Panc1 (cell line): ENCODE measurements at regions not wholly inside any gene's neighbourhood (a gene's known extent, or its start where the extent isn't known, plus 50 kb on each side); places are given as distances from the start of the nearest gene placed in this dataset.

Experiments
- ATAC-seq: fragments of 200-7000 bp; cut with Tn5 transposase; 2 replicates; pipeline ENCODE4 v1.9.1; 2020; ENCODE audit warnings: mild to moderate bottlenecking, moderate library complexity
- BruUV-seq: library from RNA; stranded (reverse); fragments of 400-500 nt; replicated peaks from 2 replicates; lab custom pipeline; 2021; lab: Mats Ljungman, UMichigan
- CTCF ChIA-PET: fragments of 300-600 bp; sonication (Branson Sonifier 250); formaldehyde crosslinking; loops from one replicate; lab custom pipeline; 2022; ENCODE audit warnings: antibody characterized with exemption; lab: Charles Lee
- POLR2A ChIA-PET: fragments of 300-600 bp; sonication (Branson Sonifier 250); formaldehyde crosslinking; loops from one replicate; lab custom pipeline; 2022; ENCODE audit warnings: antibody characterized with exemption; lab: Charles Lee
- DNase-seq: peaks from one replicate; pipeline ENCODE4 v3.0.0-alpha.2; 2010; ENCODE audit warnings: low read depth, low spot score
- H3K27ac ChIP-seq: 2 replicates; pipeline ENCODE4 v1.5.1; 2011; ENCODE audit warnings: mild to moderate bottlenecking, low read length, inconsistent platforms
- H3K27me3 ChIP-seq: fragments of 200-500 bp; sonication (Bioruptor generic); 2 replicates; pipeline ENCODE4 v1.6.0; 2014; ENCODE audit warnings: low read length, inconsistent platforms; ENCODE audit not compliant: control insufficient read depth, insufficient read depth
- H3K36me3 ChIP-seq: fragments of 200-500 bp; sonication (Bioruptor generic); 2 replicates; pipeline ENCODE4 v1.5.1; 2014; ENCODE audit warnings: inconsistent platforms, mild to moderate bottlenecking, low read length, moderate library complexity; ENCODE audit not compliant: control insufficient read depth, insufficient read depth
- H3K4me1 ChIP-seq: 2 replicates; pipeline ENCODE4 v1.5.1; 2011; ENCODE audit warnings: inconsistent platforms, mild to moderate bottlenecking, low read length, moderate library complexity; ENCODE audit not compliant: control insufficient read depth, insufficient read depth
- H3K4me3 ChIP-seq, 2 experiments: 2 replicates each; pipeline ENCODE4 v1.5.1; 2011 to 2012; ENCODE audit warnings: low read depth in 2 of 2, low read length in 2 of 2, mild to moderate bottlenecking in 2 of 2, inconsistent platforms in 1 of 2, moderate library complexity in 1 of 2
- H3K9me3 ChIP-seq: fragments of 200-500 bp; sonication (Bioruptor generic); 2 replicates; pipeline ENCODE4 v1.5.1; 2014; ENCODE audit warnings: low read depth, mild to moderate bottlenecking, inconsistent platforms, low read length, moderate library complexity; ENCODE audit not compliant: control insufficient read depth, insufficient read depth
- CTCF ChIP-seq: fragments of 450-650 bp; IDR thresholded peaks from 2 replicates; pipeline ENCODE4 v1.5.1; 2017; ENCODE audit warnings: mild to moderate bottlenecking
- POLR2AphosphoS5 ChIP-seq: IDR thresholded peaks from 2 replicates; pipeline ENCODE4 v1.6.1; 2012; ENCODE audit warnings: mild to moderate bottlenecking, low read depth, low read length, moderate library complexity
- REST ChIP-seq, 2 experiments: IDR thresholded peaks; 2 replicates each; pipeline ENCODE4 v1.6.1; 2011 to 2012; ENCODE audit warnings: low read depth in 2 of 2, control low read depth in 1 of 2, low read length in 1 of 2, mild to moderate bottlenecking in 1 of 2, moderate library complexity in 1 of 2; ENCODE audit not compliant: insufficient read depth in 1 of 2
- SIN3A ChIP-seq: IDR thresholded peaks from 2 replicates; pipeline ENCODE4 v1.6.1; 2012; ENCODE audit warnings: low read depth, mild to moderate bottlenecking, low read length, moderate library complexity, borderline replicate concordance; ENCODE audit not compliant: insufficient read depth
- TCF7L2 ChIP-seq: IDR thresholded peaks from 2 replicates; pipeline ENCODE4 v1.6.1; 2011; ENCODE audit warnings: mild to moderate bottlenecking, low read depth, low read length, inconsistent platforms
- in situ Hi-C: cut with HindIII; loops from 2 replicates; pipeline ENCODE4 v1.10.0; 2016; ENCODE audit warnings: low sequenced_read_pairs, low pct_unique_long_range_greater_than_20kb
- intact Hi-C: fragments of 100-400 bp; cut with micrococcal nuclease; formaldehyde crosslinking; loops from one replicate; pipeline ENCODE4 v1.10.0; 2022; ENCODE audit not compliant: unreplicated experiment

DNA sequence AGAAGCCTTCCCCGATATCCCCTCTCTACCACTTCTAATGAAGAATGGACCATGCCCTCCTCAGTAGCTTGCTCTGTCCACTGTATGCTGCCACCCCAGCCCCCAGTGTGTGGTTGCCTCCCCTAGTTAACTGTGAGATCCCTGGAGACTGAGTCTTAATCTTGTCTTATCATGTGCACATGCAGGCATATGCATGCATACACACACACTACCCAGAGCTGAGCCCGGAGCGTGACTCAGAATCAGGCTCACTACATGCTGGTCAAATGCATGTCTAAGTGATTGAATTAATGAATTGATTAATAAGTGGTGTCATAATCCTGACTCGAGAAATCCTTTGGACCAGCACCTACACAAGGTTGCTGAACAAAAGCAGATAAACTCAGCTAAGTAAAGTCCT, 99.4 kb downstream of the CCT6B start:
- peaks cover 4% of the 10 kb centered on the region; the same call in 1 of the 2 replicates for H3K27me3 ChIP-seq
- ChIA-PET POLR2A (no interaction called here), CTCF (no interaction called here)
- no peak overlapping the region for H3K27ac ChIP-seq
- no peaks in the 10 kb centered on the region for H3K4me1 ChIP-seq
- DNase-seq (no peak), ATAC-seq (no peak)
- TF ChIP-seq POLR2AphosphoS5, result no peak
- no peak for TF ChIP-seq TCF7L2
- no peak for TF ChIP-seq SIN3A
- BruUV-seq, result no TSS peak
- intact Hi-C loops, result no loop called here
- H3K4me3 ChIP-seq, result no peak overlapping the region
- no peaks in the 10 kb centered on the region for H3K9me3 ChIP-seq
- no peaks in the 10 kb centered on the region for H3K36me3 ChIP-seq
- in situ Hi-C loops, result no loop called here

GRCh38 chr17:34859652-34860051, 101.6 kb downstream of the CCT6B start:
- CTCF ChIA-PET, result no interaction called here
- no TSS peak for BruUV-seq
- Histone ChIP-seq H3K9me3 (no peaks in the 10 kb centered on the region), H3K36me3 (no peaks in the 10 kb centered on the region), H3K27ac (no peak overlapping the region), H3K4me1 (no peaks in the 10 kb centered on the region), H3K27me3 (peaks cover 6% of the 10 kb centered on the region; the same call in 1 of the 2 replicates), H3K4me3 (no peak overlapping the region)
- no peak for TF ChIP-seq POLR2AphosphoS5
- no peak for TF ChIP-seq CTCF
- no peak for TF ChIP-seq SIN3A
- TF ChIP-seq REST (IDR thresholded peaks at IDR 0.05; ENCODE audit: insufficient read depth in 1 of 2, low read depth in 2 of 2, low read length in 1 of 2), result no peak
- TF ChIP-seq TCF7L2, result no peak
- ATAC-seq, result no peak
- POLR2A ChIA-PET, result no interaction called here
- DNase-seq, result no peak
- in situ Hi-C loops (no loop called here), intact Hi-C loops (no loop called here)
